T-cell (primary cell): ENCODE measurements at regions not wholly inside any gene's neighbourhood (a gene's known extent, or its start where the extent isn't known, plus 50 kb on each side); places are given as distances from the start of the nearest gene placed in this dataset.

ENCODE experiments used
- ATAC-seq, 4 experiments: fragments of 200-7000 bp in 3 of 4; fragments of 150-1000 bp in 1 of 4; cut with Tn5 transposase; replicated peaks in 1 of 4; 1 replicate in 3 of 4; 2 replicates in 1 of 4; pipeline ENCODE4 v1.10.0; 2021; ENCODE audit warnings: moderate library complexity in 3 of 4, mild to moderate bottlenecking in 2 of 4, moderate number of reproducible peaks in 1 of 4
- CTCF ChIA-PET, 2 donors: fragments of 300-600 bp; sonication (Branson Sonifier 250); formaldehyde crosslinking; loops; one replicate each; lab custom pipeline; 2022; ENCODE audit warnings: antibody characterized with exemption in 2 of 2; lab: Charles Lee
- POLR2A ChIA-PET, 2 donors: fragments of 300-600 bp; sonication (Branson Sonifier 250); formaldehyde crosslinking; loops; one replicate each; lab custom pipeline; 2022; ENCODE audit warnings: antibody characterized with exemption in 2 of 2; lab: Charles Lee
- DNase-seq, 35 experiments: peaks; one replicate each; pipeline versions ENCODE4 v3.0.0 to v3.0.0-alpha.2; 2013 to 2023
- H3K27ac ChIP-seq: one replicate; pipeline ENCODE4 v1.5.1; 2013; ENCODE audit warnings: low read length
- H3K27me3 ChIP-seq, 2 experiments: replicated peaks in 1 of 2; 1 replicate in 1 of 2; 2 replicates in 1 of 2; pipeline versions ENCODE4 v1.6.1 to v1.7.0; 2013; ENCODE audit warnings: low read length in 1 of 2, mixed read lengths in 1 of 2; ENCODE audit not compliant: control insufficient read depth in 2 of 2, insufficient read depth in 2 of 2; ENCODE audit errors: extremely low read depth in 1 of 2
- H3K36me3 ChIP-seq, 2 donors: 1 replicate in 1 of 2; 2 replicates in 1 of 2; pipeline versions ENCODE4 v1.6.1 to v1.7.0; 2013; ENCODE audit warnings: low read length in 1 of 2; ENCODE audit not compliant: control insufficient read depth in 2 of 2, insufficient read depth in 1 of 2; ENCODE audit errors: extremely low read depth in 1 of 2
- H3K4me1 ChIP-seq, 2 experiments: 1 replicate in 1 of 2; 2 replicates in 1 of 2; pipeline versions ENCODE4 v1.6.1 to v1.7.0; 2013; ENCODE audit warnings: low read length in 2 of 2, mixed read lengths in 1 of 2; ENCODE audit not compliant: insufficient read depth in 2 of 2, control insufficient read depth in 1 of 2; ENCODE audit errors: extremely low read depth in 1 of 2
- H3K4me3 ChIP-seq, 2 donors: 1 replicate in 1 of 2; 2 replicates in 1 of 2; pipeline versions ENCODE4 v1.5.1 to v1.7.0; 2013; ENCODE audit warnings: mild to moderate bottlenecking in 2 of 2, low read length in 1 of 2, moderate library complexity in 1 of 2; ENCODE audit not compliant: control insufficient read depth in 1 of 2; ENCODE audit errors: extremely low read depth in 1 of 2
- H3K9me3 ChIP-seq: 2 replicates; pipeline ENCODE4 v1.7.0; 2013
- H3K27ac Mint-ChIP-seq, 2 donors: one replicate each; pipeline ENCODE4 v1.8.0; 2020 to 2021; ENCODE audit warnings: mild to moderate bottlenecking in 2 of 2, mixed read lengths in 2 of 2
- H3K27me3 Mint-ChIP-seq, 2 donors: one replicate each; pipeline ENCODE4 v1.8.0; 2021 to 2022; ENCODE audit warnings: mixed read lengths in 2 of 2
- H3K36me3 Mint-ChIP-seq: one replicate; pipeline ENCODE4 v1.8.0; 2021; ENCODE audit warnings: mixed read lengths
- H3K4me1 Mint-ChIP-seq, 3 donors: one replicate each; pipeline ENCODE4 v1.8.0; 2020 to 2022; ENCODE audit warnings: mixed read lengths in 3 of 3, mild to moderate bottlenecking in 1 of 3
- H3K4me3 Mint-ChIP-seq, 3 donors: one replicate each; pipeline ENCODE4 v1.8.0; 2020 to 2022; ENCODE audit warnings: mild to moderate bottlenecking in 3 of 3, mixed read lengths in 3 of 3, moderate library complexity in 3 of 3
- H3K9me3 Mint-ChIP-seq, 3 donors: one replicate each; pipeline ENCODE4 v1.8.0; 2020 to 2022; ENCODE audit warnings: mixed read lengths in 3 of 3
- WGBS: methylation state at CpG from one replicate; pipeline ENCODE4 v1.1.5; 2013; ENCODE audit warnings: missing lambda C conversion rate; ENCODE audit not compliant: insufficient coverage; 5-methylcytosine and 5-hydroxymethylcytosine counted together

GRCh38 chr2:117064021-117064420 lies 750.5 kb upstream of the DDX18 start:
- WGBS = no CpG with 5 or more reads among the region's 2 CpGs
- Mint-ChIP-seq H3K36me3 (no peaks in the 10 kb centered on the region), H3K4me1 (no peaks in the 10 kb centered on the region), H3K27ac (no peak overlapping the region), H3K9me3 (peaks cover 3 to 21% (median 13%) of the 10 kb centered on the region in 3 donors), H3K4me3 (no peak overlapping the region), H3K27me3 (no peaks in the 10 kb centered on the region)
- H3K27me3 ChIP-seq = no peaks in the 10 kb centered on the region
- H3K4me3 ChIP-seq = no peak overlapping the region
- H3K27ac ChIP-seq = no peak overlapping the region
- no peaks in the 10 kb centered on the region for H3K36me3 ChIP-seq
- DNase-seq (no peak), ATAC-seq (no peak)
- CTCF ChIA-PET = no interaction called here
- POLR2A ChIA-PET = no interaction called here
- H3K9me3 ChIP-seq = no peaks in the 10 kb centered on the region
- no peaks in the 10 kb centered on the region for H3K4me1 ChIP-seq

- Histone ChIP-seq H3K4me1 (no peaks in the 10 kb centered on the region), H3K36me3 (no peaks in the 10 kb centered on the region), H3K4me3 (no peak overlapping the region), H3K27me3 (no peaks in the 10 kb centered on the region), H3K27ac (no peak overlapping the region), H3K9me3 (no peaks in the 10 kb centered on the region)
- no peak for ATAC-seq
- no peak for DNase-seq
- H3K27me3 Mint-ChIP-seq = no peaks in the 10 kb centered on the region
- ChIA-PET CTCF (no interaction called here), POLR2A (no interaction called here)
- H3K36me3 Mint-ChIP-seq = no peaks in the 10 kb centered on the region
- 62% methylated on average over 2 of the region's 4 CpGs for WGBS
- H3K27ac Mint-ChIP-seq = no peak overlapping the region
- H3K9me3 Mint-ChIP-seq = peaks cover 3 to 17% (median 15%) of the 10 kb centered on the region in 3 donors
- H3K4me3 Mint-ChIP-seq = no peak overlapping the region
- H3K4me1 Mint-ChIP-seq = no peaks in the 10 kb centered on the region
Measured at GRCh38 chr2:117065912-117066311, 748.6 kb upstream of the DDX18 start.

GRCh38 chr2:117067900-117068299 lies 746.6 kb upstream of the DDX18 start:
- Mint-ChIP-seq H3K4me3 (no peak overlapping the region), H3K4me1 (no peaks in the 10 kb centered on the region), H3K9me3 (peaks cover 1 to 18% (median 12%) of the 10 kb centered on the region in 3 donors), H3K36me3 (no peaks in the 10 kb centered on the region), H3K27ac (no peak overlapping the region), H3K27me3 (no peaks in the 10 kb centered on the region)
- Histone ChIP-seq H3K4me1 (no peaks in the 10 kb centered on the region), H3K9me3 (no peaks in the 10 kb centered on the region), H3K36me3 (no peaks in the 10 kb centered on the region), H3K27ac (no peak overlapping the region), H3K4me3 (no peak overlapping the region), H3K27me3 (no peaks in the 10 kb centered on the region)
- DNase-seq = no peak
- ATAC-seq = no peak
- ChIA-PET CTCF (no interaction called here), POLR2A (no interaction called here)
- WGBS = 100% methylated on average over 2 of the region's 4 CpGs

- no peak overlapping the region for H3K4me3 Mint-ChIP-seq
- H3K9me3 ChIP-seq = no peaks in the 10 kb centered on the region
- H3K27me3 Mint-ChIP-seq = no peaks in the 10 kb centered on the region
- no peak for ATAC-seq
- no peak for DNase-seq
- H3K27me3 ChIP-seq = no peaks in the 10 kb centered on the region
- H3K27ac ChIP-seq = no peak overlapping the region
- H3K36me3 ChIP-seq = no peaks in the 10 kb centered on the region
- H3K27ac Mint-ChIP-seq = no peak overlapping the region
- H3K9me3 Mint-ChIP-seq = peaks cover 0 to 19% (median 12%) of the 10 kb centered on the region in 3 donors
- no peaks in the 10 kb centered on the region for H3K36me3 Mint-ChIP-seq
- POLR2A ChIA-PET = no interaction called here
- H3K4me1 ChIP-seq = no peaks in the 10 kb centered on the region
- no peaks in the 10 kb centered on the region for H3K4me1 Mint-ChIP-seq
- no peak overlapping the region for H3K4me3 ChIP-seq
- WGBS = 67% methylated on average over 1 of the region's 2 CpGs
- CTCF ChIA-PET = no interaction called here
Measured at GRCh38 chr2:117068371-117068770, 746.1 kb upstream of the DDX18 start.

- ATAC-seq (peak in 1 of 4 experiments; percentile 24), DNase-seq (no peak)
- Histone ChIP-seq H3K27ac (no peak overlapping the region), H3K4me1 (no peaks in the 10 kb centered on the region), H3K4me3 (no peak overlapping the region), H3K9me3 (no peaks in the 10 kb centered on the region), H3K36me3 (no peaks in the 10 kb centered on the region), H3K27me3 (no peaks in the 10 kb centered on the region)
- Mint-ChIP-seq H3K27me3 (no peaks in the 10 kb centered on the region), H3K36me3 (no peaks in the 10 kb centered on the region), H3K27ac (no peak overlapping the region), H3K9me3 (peaks cover 2 to 17% (median 8%) of the 10 kb centered on the region in 3 donors), H3K4me3 (no peak overlapping the region), H3K4me1 (no peaks in the 10 kb centered on the region)
- 92% methylated on average over 29 of the region's 31 CpGs for WGBS
- ChIA-PET CTCF (no interaction called here), POLR2A (no interaction called here)
Measured at GRCh38 chr2:117071556-117072102, 742.9 kb upstream of the DDX18 start.

GRCh38 chr2:117074756-117075155 lies 739.7 kb upstream of the DDX18 start:
- POLR2A ChIA-PET = no interaction called here

GRCh38 chr2:117085256-117085655 lies 729.2 kb upstream of the DDX18 start:
- ATAC-seq (no peak), DNase-seq (no peak)
- Histone ChIP-seq H3K9me3 (no peaks in the 10 kb centered on the region), H3K27ac (no peak overlapping the region), H3K4me3 (no peak overlapping the region), H3K36me3 (no peaks in the 10 kb centered on the region), H3K27me3 (no peaks in the 10 kb centered on the region), H3K4me1 (no peaks in the 10 kb centered on the region)
- H3K4me3 Mint-ChIP-seq = no peak overlapping the region
- H3K27ac Mint-ChIP-seq = no peak overlapping the region
- ChIA-PET CTCF (no interaction called here), POLR2A (no interaction called here)
- no peaks in the 10 kb centered on the region for H3K27me3 Mint-ChIP-seq
- H3K9me3 Mint-ChIP-seq = peaks cover 5 to 17% (median 10%) of the 10 kb centered on the region in 3 donors
- no peaks in the 10 kb centered on the region for H3K36me3 Mint-ChIP-seq
- no peaks in the 10 kb centered on the region for H3K4me1 Mint-ChIP-seq
- WGBS = no CpG with 5 or more reads among the region's 3 CpGs

More at GRCh38 chr2:117074756-117075155, 739.7 kb upstream of the DDX18 start:
- ATAC-seq = no peak
- 90% methylated on average over 2 of the region's 4 CpGs for WGBS
- peaks cover 13 to 21% (median 19%) of the 10 kb centered on the region in 3 donors for H3K9me3 Mint-ChIP-seq
- no peak overlapping the region for H3K27ac ChIP-seq
- H3K27me3 Mint-ChIP-seq = no peaks in the 10 kb centered on the region
- no peak overlapping the region for H3K4me3 Mint-ChIP-seq
- DNase-seq = no peak
- H3K4me3 ChIP-seq = no peak overlapping the region
- no peaks in the 10 kb centered on the region for H3K4me1 Mint-ChIP-seq
- no peaks in the 10 kb centered on the region for H3K36me3 Mint-ChIP-seq
- CTCF ChIA-PET = no interaction called here
- no peak overlapping the region for H3K27ac Mint-ChIP-seq
- H3K4me1 ChIP-seq = no peaks in the 10 kb centered on the region
- H3K27me3 ChIP-seq = no peaks in the 10 kb centered on the region
- no peaks in the 10 kb centered on the region for H3K36me3 ChIP-seq
- H3K9me3 ChIP-seq = no peaks in the 10 kb centered on the region
